ENCODE measurements at regions not wholly inside any gene's neighbourhood (a gene's known extent, or its start where the extent isn't known, plus 50 kb on each side); places are given as distances from the start of the nearest gene placed in this dataset.

DNA sequence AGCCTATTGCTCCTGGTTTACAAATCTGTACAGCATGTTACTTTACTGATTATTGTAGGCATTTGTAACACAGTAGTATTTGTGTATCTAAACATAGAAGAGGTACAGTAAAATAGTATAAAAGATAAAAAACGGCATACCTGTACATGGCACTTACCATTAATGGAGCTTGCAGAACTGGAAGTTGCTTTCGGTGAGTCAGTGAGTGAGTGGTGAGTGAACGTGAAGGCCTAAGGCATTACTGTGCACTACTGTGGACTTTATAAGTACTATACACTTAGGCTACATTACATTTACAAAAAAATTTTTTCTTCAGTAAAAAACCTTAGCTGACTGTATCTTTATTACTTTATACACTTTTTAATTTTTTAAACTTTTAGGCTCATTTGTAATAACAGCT is 90.9 kb downstream of the RAP2B start:
- no peak for ATAC-seq (ENCODE audit: low read depth)

DNA sequence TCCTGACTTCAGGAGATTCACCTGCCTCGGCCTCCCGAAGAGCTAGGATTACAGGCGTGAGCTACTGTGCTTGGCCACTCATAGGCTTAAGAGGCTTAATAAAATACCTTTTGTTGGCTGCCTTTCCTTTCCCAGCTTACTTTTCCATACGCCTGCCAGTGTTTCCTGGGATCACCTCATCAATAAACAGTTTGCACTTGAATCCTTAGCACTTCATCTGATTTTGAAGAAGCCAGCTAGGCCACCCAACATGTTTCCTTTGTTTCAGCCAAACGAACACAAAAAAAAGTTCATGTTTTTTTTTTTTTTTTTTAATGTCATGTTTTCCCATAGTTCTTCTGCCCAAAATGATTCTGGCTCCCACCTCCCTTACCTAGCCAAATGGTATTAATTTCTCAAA is 92.3 kb downstream of the RAP2B start:
- ChIA-PET POLR2A (no interaction called here), CTCF (interaction anchor here (1.0 kb wide), 1 partner anchor 9 kb away, joined by 3 read pairs; no protein-coding TSS in a partner anchor)
- DNase-seq = no peak
- Histone ChIP-seq H3K79me2 (ENCODE audit: control insufficient read depth, insufficient read depth, low read length) (no peaks in the 10 kb centered on the region), H3K36me3 (replicated peaks in 1 of 2; ENCODE audit: control extremely low read depth in 1 of 2, control insufficient read depth in 1 of 2, extremely low read depth in 1 of 2, insufficient read depth in 2 of 2, low read length in 1 of 2) (no peaks in the 10 kb centered on the region), H3K27ac (ENCODE audit: low read length in 2 of 2) (no peak overlapping the region), H3K9ac (ENCODE audit: low read length) (no peak overlapping the region), H3K4me3 (ENCODE audit: control extremely low read depth in 1 of 5, extremely low read depth in 1 of 5, insufficient read depth in 1 of 5, low read depth in 2 of 5, low read length in 4 of 5) (no peak overlapping the region), H3K4me2 (replicated peaks; ENCODE audit: low read depth, low read length, poor library complexity, severe bottlenecking) (no peak overlapping the region), H4K20me1 (ENCODE audit: control insufficient read depth, insufficient read depth, low read length, poor library complexity, severe bottlenecking) (no peaks in the 10 kb centered on the region), H3K27me3 (replicated peaks in 1 of 4; ENCODE audit: control extremely low read depth in 1 of 4, control insufficient read depth in 3 of 4, insufficient read depth in 4 of 4, low read length in 3 of 4) (no peaks in the 10 kb centered on the region), H3K9me3 (ENCODE audit: control extremely low read depth in 1 of 3, control insufficient read depth in 2 of 3, insufficient read depth in 1 of 3, low read length in 2 of 3) (no peaks in the 10 kb centered on the region), H2AFZ (ENCODE audit: insufficient read depth, low read depth, low read length, poor library complexity, severe bottlenecking) (no peak overlapping the region), H3K4me1 (ENCODE audit: control insufficient read depth in 2 of 2, insufficient read depth in 2 of 2, low read length in 2 of 2) (peaks cover 3 to 7% of the 10 kb centered on the region in 2 donors)
- no peaks in the 10 kb centered on the region for H3K27me3 Mint-ChIP-seq
- peaks cover 14% of the 10 kb centered on the region for H3K4me1 Mint-ChIP-seq
- no peak for ATAC-seq (ENCODE audit: low read depth)
- intact Hi-C loops (cut with micrococcal nuclease) = no loop called here
- 100% methylated on average over 4 of the region's 5 CpGs for WGBS (ENCODE audit: insufficient coverage)
- H3K27ac Mint-ChIP-seq = no peak overlapping the region
- H3K9me3 Mint-ChIP-seq (ENCODE audit: insufficient read depth) = no peaks in the 10 kb centered on the region
- TF ChIP-seq, protein P1, sequence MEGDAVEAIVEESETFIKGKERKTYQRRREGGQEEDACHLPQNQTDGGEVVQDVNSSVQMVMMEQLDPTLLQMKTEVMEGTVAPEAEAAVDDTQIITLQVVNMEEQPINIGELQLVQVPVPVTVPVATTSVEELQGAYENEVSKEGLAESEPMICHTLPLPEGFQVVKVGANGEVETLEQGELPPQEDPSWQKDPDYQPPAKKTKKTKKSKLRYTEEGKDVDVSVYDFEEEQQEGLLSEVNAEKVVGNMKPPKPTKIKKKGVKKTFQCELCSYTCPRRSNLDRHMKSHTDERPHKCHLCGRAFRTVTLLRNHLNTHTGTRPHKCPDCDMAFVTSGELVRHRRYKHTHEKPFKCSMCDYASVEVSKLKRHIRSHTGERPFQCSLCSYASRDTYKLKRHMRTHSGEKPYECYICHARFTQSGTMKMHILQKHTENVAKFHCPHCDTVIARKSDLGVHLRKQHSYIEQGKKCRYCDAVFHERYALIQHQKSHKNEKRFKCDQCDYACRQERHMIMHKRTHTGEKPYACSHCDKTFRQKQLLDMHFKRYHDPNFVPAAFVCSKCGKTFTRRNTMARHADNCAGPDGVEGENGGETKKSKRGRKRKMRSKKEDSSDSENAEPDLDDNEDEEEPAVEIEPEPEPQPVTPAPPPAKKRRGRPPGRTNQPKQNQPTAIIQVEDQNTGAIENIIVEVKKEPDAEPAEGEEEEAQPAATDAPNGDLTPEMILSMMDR (IDR thresholded peaks at IDR 0.05) = no peak
- TF ChIP-seq EZH2 (IDR thresholded peaks at IDR 0.05; ENCODE audit: borderline replicate concordance, insufficient read depth, low read depth, low read length, poor library complexity, severe bottlenecking) = no peak
- no peak overlapping the region for H3K4me3 Mint-ChIP-seq

More for the DNA sequence above, 90.9 kb downstream of the RAP2B start:
- H3K4me1 ChIP-seq (ENCODE audit: control insufficient read depth in 2 of 2, insufficient read depth in 2 of 2, low read length in 2 of 2) = peaks cover 3 to 7% of the 10 kb centered on the region in 2 donors
- no peaks in the 10 kb centered on the region for H3K27me3 ChIP-seq (replicated peaks in 1 of 4; ENCODE audit: control extremely low read depth in 1 of 4, control insufficient read depth in 3 of 4, insufficient read depth in 4 of 4, low read length in 3 of 4)
- peaks cover 0 to 2% (median 0%) of the 10 kb centered on the region in 3 donors for H3K9me3 ChIP-seq (ENCODE audit: control extremely low read depth in 1 of 3, control insufficient read depth in 2 of 3, insufficient read depth in 1 of 3, low read length in 2 of 3)
- CTCF ChIA-PET = interaction anchor here (1.0 kb wide), 1 partner anchor 79 kb away, joined by 4 read pairs; no protein-coding TSS in a partner anchor
- POLR2A ChIA-PET = no interaction called here
- no peak overlapping the region for H2AFZ ChIP-seq (ENCODE audit: insufficient read depth, low read depth, low read length, poor library complexity, severe bottlenecking)
- no peak overlapping the region for H3K4me3 ChIP-seq (ENCODE audit: control extremely low read depth in 1 of 5, extremely low read depth in 1 of 5, insufficient read depth in 1 of 5, low read depth in 2 of 5, low read length in 4 of 5)
- H3K27me3 Mint-ChIP-seq = no peaks in the 10 kb centered on the region
- no peak overlapping the region for H3K27ac ChIP-seq (ENCODE audit: low read length in 2 of 2)
- H3K27ac Mint-ChIP-seq = no peak overlapping the region
- H3K4me2 ChIP-seq (replicated peaks; ENCODE audit: low read depth, low read length, poor library complexity, severe bottlenecking) = no peak overlapping the region
- H3K4me1 Mint-ChIP-seq = peaks cover 14% of the 10 kb centered on the region
- intact Hi-C loops (cut with micrococcal nuclease) = no loop called here
- no peak for DNase-seq
- H3K36me3 ChIP-seq (replicated peaks in 1 of 2; ENCODE audit: control extremely low read depth in 1 of 2, control insufficient read depth in 1 of 2, extremely low read depth in 1 of 2, insufficient read depth in 2 of 2, low read length in 1 of 2) = no peaks in the 10 kb centered on the region
- no peaks in the 10 kb centered on the region for H3K9me3 Mint-ChIP-seq (ENCODE audit: insufficient read depth)
- H3K79me2 ChIP-seq (ENCODE audit: control insufficient read depth, insufficient read depth, low read length) = no peaks in the 10 kb centered on the region
- no peak for TF ChIP-seq EZH2 (IDR thresholded peaks at IDR 0.05; ENCODE audit: borderline replicate concordance, insufficient read depth, low read depth, low read length, poor library complexity, severe bottlenecking)
- TF ChIP-seq, protein P1 (IDR thresholded peaks at IDR 0.05) = no peak
- WGBS (ENCODE audit: insufficient coverage) = no CpG with 5 or more reads among the region's 3 CpGs
- no peaks in the 10 kb centered on the region for H4K20me1 ChIP-seq (ENCODE audit: control insufficient read depth, insufficient read depth, low read length, poor library complexity, severe bottlenecking)
- H3K9ac ChIP-seq (ENCODE audit: low read length) = no peak overlapping the region
- no peak overlapping the region for H3K4me3 Mint-ChIP-seq
